VCaP (cell line): ENCODE measurements at regions not wholly inside any gene's neighbourhood (a gene's known extent, or its start where the extent isn't known, plus 50 kb on each side); places are given as distances from the start of the nearest gene placed in this dataset.
"Not testable (repeated sequence)": the region's sequence is repeated elsewhere in the genome, so short reads cannot be mapped to it uniquely, and the experiment has no call there.

Experiments used
- H3K27ac ChIP-seq: fragments of 450-650 bp; 2 replicates; pipeline ENCODE4 v1.5.1; 2017
- TF ChIP-seq, protein P1 (sequence below): fragments of 450-650 bp; conservative IDR thresholded peaks from 2 replicates; pipeline ENCODE4 v1.5.1; 2017; ENCODE audit warnings: mild to moderate bottlenecking, moderate library complexity

DNA sequence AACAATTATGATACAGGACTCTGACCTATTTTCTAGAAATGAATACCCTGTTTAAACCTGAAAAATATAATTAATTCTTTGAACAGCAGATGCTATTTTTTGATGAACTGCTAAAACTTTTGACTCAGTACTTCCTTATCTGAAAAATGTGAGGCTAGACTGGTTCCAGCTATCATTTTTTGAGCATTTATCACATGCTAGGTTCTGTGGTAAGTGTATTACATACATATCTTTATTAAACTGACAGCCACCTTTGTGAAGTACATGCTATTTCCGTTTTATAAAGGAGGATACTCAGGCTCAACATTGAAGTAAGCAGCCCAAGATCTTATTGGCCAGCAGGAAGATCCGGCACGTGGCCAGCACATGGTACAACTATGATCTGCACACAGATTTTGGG, 459.8 kb upstream of the SEL1L start:
- TF ChIP-seq, protein P1, sequence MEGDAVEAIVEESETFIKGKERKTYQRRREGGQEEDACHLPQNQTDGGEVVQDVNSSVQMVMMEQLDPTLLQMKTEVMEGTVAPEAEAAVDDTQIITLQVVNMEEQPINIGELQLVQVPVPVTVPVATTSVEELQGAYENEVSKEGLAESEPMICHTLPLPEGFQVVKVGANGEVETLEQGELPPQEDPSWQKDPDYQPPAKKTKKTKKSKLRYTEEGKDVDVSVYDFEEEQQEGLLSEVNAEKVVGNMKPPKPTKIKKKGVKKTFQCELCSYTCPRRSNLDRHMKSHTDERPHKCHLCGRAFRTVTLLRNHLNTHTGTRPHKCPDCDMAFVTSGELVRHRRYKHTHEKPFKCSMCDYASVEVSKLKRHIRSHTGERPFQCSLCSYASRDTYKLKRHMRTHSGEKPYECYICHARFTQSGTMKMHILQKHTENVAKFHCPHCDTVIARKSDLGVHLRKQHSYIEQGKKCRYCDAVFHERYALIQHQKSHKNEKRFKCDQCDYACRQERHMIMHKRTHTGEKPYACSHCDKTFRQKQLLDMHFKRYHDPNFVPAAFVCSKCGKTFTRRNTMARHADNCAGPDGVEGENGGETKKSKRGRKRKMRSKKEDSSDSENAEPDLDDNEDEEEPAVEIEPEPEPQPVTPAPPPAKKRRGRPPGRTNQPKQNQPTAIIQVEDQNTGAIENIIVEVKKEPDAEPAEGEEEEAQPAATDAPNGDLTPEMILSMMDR: no peak
- no peak overlapping the region for H3K27ac ChIP-seq

DNA sequence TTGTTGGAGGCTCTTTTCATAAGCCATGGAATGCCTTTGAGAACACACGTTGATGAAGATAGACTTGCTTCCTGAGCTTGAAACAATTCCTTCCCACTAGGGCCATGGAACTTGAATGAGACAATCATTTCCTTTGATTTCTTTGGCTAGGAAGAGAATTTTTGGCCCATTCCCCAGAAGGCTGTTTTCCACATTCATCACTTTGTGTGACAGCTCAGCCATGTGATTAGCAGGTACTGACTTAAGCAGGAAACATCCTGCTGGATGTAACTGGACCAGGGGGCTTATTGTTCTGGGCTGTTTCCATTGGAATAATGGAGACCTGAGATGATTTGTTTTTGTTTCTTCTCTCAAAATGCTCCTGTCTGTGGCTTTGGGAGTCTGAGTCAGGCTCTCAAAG, 469.8 kb upstream of the SEL1L start:
- H3K27ac ChIP-seq: no peak overlapping the region
- TF ChIP-seq, protein P1: no peak

DNA sequence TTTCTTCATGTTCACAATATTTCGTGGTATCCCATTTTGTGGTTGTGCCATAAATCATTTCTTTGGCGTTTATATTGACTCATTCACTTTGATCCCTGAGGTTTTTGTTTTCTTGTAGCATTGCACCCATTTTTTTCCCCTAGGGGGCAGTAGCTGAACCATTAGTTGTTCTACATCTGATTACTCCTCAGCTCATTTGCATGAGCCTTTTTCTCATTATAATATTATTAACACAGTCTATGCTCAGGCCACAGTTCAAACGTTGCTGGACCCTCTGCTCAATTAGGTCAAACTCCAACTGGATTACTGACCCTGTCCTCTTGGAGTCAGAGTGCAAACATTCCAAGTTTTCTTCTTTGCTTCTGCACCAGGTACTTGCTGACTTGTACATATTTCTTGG, 475.4 kb upstream of the SEL1L start:
- no peak overlapping the region for H3K27ac ChIP-seq
- TF ChIP-seq, protein P1: peak; percentile 51

DNA sequence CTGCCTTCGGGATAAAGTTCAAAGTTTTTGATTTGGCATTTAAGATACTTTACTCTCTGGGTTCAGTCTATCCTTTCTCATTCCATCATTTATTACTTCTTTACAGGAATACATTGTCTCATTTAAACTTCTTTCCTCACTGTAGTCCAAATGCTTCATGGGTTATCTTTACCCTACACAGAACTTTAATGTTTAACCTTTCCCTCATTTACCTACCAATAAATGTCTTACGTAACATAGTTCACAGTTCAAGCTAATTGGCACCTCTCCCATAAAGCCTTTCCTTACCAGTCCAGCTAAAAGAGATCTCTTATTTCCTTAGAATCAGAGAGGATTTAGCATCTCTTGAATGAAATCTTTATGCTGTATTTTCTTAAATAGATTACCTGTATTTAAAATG, 476.3 kb upstream of the SEL1L start:
- TF ChIP-seq, protein P1: no peak
- H3K27ac ChIP-seq: no peak overlapping the region

DNA sequence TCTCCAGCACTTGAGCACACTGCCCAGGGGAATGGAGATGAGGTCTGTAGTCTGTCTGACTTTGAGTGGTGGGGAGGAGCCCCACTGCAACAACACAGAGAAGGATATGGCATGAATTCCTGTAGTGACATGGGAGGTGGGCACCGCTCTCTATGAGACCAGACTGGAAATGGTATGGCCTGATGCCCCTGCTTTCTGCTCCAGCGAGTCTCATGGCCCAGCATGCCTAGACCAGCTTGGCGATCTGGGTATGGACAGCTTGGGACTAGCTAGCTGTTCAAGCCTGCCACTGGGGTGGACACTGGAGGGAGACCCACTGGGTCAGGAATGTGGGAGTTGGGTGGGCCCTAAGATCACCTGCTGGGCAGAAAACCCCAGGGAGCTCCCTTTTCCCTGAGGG, 477.8 kb upstream of the SEL1L start:
- TF ChIP-seq, protein P1: no peak
- no peak overlapping the region for H3K27ac ChIP-seq

DNA sequence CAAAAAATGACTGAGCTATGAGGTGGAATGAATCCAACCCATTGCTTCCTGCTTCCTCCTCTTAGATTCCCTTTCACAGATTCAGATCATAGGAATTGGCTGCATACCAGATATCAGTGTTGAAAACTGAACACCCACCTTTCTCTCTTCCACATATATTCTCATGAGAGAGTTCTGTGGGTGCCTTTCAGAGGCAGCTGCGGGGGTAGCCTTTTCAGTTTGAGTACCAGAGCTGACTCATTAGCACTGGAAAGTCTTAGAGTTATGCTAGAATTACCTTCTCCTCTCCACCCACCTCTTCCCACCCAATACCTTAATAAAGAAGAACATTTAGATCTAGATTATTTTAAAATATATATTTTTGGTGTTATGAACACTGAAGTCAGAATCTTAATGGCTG, 495.4 kb upstream of the SEL1L start:
- H3K27ac ChIP-seq: no peak overlapping the region
- TF ChIP-seq, protein P1: no peak

DNA sequence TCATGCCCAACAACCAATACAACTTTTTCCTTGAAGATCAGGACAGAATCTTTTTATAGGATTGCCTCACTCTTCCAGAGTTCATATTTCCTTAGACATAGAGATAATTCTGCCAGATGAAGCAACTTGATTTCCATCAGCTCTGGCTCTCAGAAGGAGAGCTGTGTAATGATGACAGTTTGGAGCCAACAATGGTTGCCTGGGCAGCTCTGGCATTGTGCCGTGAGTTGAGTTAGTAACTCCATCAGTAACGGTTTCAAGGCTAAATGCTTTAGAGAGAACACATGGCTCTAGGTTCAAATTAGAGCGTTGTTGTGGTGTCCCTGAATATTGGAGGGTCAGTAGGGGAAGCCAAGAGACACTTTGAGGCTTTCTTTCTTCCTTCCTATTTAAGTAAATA, 501.7 kb upstream of the SEL1L start:
- H3K27ac ChIP-seq: no peak overlapping the region
- TF ChIP-seq, protein P1: no peak

DNA sequence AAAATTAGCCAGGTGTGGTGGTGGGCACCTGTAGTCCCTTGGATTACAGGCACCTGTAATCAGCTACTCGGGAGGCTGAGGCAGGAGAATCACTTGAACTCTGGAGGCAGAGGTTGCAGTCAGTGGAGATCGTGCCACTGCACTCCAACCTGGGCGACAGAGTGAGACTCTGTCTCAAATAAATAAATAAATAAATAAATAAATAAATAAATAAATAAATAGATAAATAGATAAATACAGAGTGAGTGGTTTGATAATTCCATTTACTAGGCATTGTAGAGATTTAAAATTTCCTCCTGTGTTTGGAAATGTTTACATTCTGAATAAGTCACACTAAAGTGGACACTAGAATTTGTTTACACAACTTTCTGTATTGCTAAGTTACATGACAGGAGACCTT, 504.4 kb upstream of the SEL1L start:
- H3K27ac ChIP-seq: not testable (repeated sequence)
